Activated CD4-positive, alpha-beta T cell treated with anti-CD3 and anti-CD28 coated beads, Interleukin-2, amount 10 ng/mL, durations not matched to agents 7 days and 5 days (primary cell): ENCODE measurements at regions not wholly inside any gene's neighbourhood (a gene's known extent, or its start where the extent isn't known, plus 50 kb on each side); places are given as distances from the start of the nearest gene placed in this dataset.

Experiments
- CTCF ChIA-PET: fragments of 350-600 bp; sonication (Branson Sonifier 250); formaldehyde crosslinking; loops from one replicate; lab custom pipeline; 2021; ENCODE audit warnings: antibody characterized with exemption; lab: Charles Lee
- POLR2A ChIA-PET: fragments of 350-600 bp; sonication (Branson Sonifier 250); formaldehyde crosslinking; loops from one replicate; lab custom pipeline; 2021; ENCODE audit warnings: antibody characterized with exemption; lab: Charles Lee
- DNase-seq: peaks from one replicate; pipeline ENCODE4 v3.0.0-alpha.2; 2020
- H3K27ac Mint-ChIP-seq: one replicate; pipeline ENCODE4 v1.8.0; 2021; ENCODE audit warnings: mild to moderate bottlenecking, moderate library complexity, mixed read lengths
- H3K27me3 Mint-ChIP-seq: one replicate; pipeline ENCODE4 v1.8.0; 2021; ENCODE audit warnings: mixed read lengths
- H3K36me3 Mint-ChIP-seq: one replicate; pipeline ENCODE4 v1.8.0; 2021; ENCODE audit warnings: low read depth, mixed read lengths
- H3K4me1 Mint-ChIP-seq: one replicate; pipeline ENCODE4 v1.8.0; 2021; ENCODE audit warnings: mixed read lengths
- H3K4me3 Mint-ChIP-seq: one replicate; pipeline ENCODE4 v1.8.0; 2021; ENCODE audit warnings: mild to moderate bottlenecking, moderate library complexity, mixed read lengths
- H3K9me3 Mint-ChIP-seq: one replicate; pipeline ENCODE4 v1.8.0; 2021; ENCODE audit warnings: mixed read lengths

- POLR2A ChIA-PET = no interaction called here
- DNase-seq = no peak
- Mint-ChIP-seq H3K4me3 (no peak overlapping the region), H3K27ac (no peak overlapping the region), H3K9me3 (no peaks in the 10 kb centered on the region), H3K27me3 (no peaks in the 10 kb centered on the region), H3K4me1 (no peaks in the 10 kb centered on the region), H3K36me3 (no peaks in the 10 kb centered on the region)
- CTCF ChIA-PET = interaction anchor here (0.7 kb wide), 1 partner anchor 592 kb away, joined by 3 read pairs; no protein-coding TSS in a partner anchor
These were observed 131.8 kb downstream of the CLVS2 start for GRCh38 chr6:123127807-123128206.

- H3K36me3 Mint-ChIP-seq = no peaks in the 10 kb centered on the region
- no peaks in the 10 kb centered on the region for H3K27me3 Mint-ChIP-seq
- no peak overlapping the region for H3K27ac Mint-ChIP-seq
- ChIA-PET POLR2A (no interaction called here), CTCF (no interaction called here)
- peaks cover 2% of the 10 kb centered on the region for H3K9me3 Mint-ChIP-seq
- H3K4me1 Mint-ChIP-seq = no peaks in the 10 kb centered on the region
- DNase-seq = no peak
- H3K4me3 Mint-ChIP-seq = no peak overlapping the region
These were observed 154.0 kb downstream of the CLVS2 start for GRCh38 chr6:123150076-123150475.

- no peak overlapping the region for H3K27ac Mint-ChIP-seq
- no peaks in the 10 kb centered on the region for H3K36me3 Mint-ChIP-seq
- POLR2A ChIA-PET = no interaction called here
- no peak overlapping the region for H3K4me3 Mint-ChIP-seq
- DNase-seq = no peak
- CTCF ChIA-PET = no interaction called here
- no peaks in the 10 kb centered on the region for H3K27me3 Mint-ChIP-seq
- H3K4me1 Mint-ChIP-seq = no peaks in the 10 kb centered on the region
- no peaks in the 10 kb centered on the region for H3K9me3 Mint-ChIP-seq
These were observed 163.8 kb downstream of the CLVS2 start for GRCh38 chr6:123159861-123160260.
